ENCODE measurements at regions not wholly inside any gene's neighbourhood (a gene's known extent, or its start where the extent isn't known, plus 50 kb on each side); places are given as distances from the start of the nearest gene placed in this dataset.
A peak's percentile ranks its signal among the peaks of the same experiment; 100 is the strongest.

DNA sequence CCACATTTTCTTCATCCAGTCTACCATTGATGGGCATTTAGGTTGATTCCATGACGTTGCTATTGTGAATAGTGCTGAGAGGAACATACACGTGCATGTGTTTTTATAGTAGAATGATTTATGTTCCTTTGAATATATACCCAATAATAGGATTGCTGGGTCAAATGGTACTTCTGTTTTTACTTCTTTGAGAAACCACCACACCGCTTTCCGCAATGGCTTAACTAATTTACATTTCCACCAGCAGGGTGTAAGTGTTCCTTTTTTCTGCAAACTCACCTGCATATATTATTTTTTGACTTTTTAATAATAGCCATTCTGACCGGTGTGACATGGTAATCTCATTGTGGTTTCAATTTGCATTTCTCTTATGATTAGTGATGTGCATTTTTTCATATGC, 82.2 kb upstream of the RFX3 start:
- DNase-seq (ENCODE audit: low read depth), result no peak
- TF ChIP-seq, protein P1, sequence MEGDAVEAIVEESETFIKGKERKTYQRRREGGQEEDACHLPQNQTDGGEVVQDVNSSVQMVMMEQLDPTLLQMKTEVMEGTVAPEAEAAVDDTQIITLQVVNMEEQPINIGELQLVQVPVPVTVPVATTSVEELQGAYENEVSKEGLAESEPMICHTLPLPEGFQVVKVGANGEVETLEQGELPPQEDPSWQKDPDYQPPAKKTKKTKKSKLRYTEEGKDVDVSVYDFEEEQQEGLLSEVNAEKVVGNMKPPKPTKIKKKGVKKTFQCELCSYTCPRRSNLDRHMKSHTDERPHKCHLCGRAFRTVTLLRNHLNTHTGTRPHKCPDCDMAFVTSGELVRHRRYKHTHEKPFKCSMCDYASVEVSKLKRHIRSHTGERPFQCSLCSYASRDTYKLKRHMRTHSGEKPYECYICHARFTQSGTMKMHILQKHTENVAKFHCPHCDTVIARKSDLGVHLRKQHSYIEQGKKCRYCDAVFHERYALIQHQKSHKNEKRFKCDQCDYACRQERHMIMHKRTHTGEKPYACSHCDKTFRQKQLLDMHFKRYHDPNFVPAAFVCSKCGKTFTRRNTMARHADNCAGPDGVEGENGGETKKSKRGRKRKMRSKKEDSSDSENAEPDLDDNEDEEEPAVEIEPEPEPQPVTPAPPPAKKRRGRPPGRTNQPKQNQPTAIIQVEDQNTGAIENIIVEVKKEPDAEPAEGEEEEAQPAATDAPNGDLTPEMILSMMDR (IDR thresholded peaks at IDR 0.05; ENCODE audit: insufficient read depth, low read depth, low read length, missing control alignments), result no peak
- no peak overlapping the region for H3K4me3 ChIP-seq (ENCODE audit: low read length)

- TF ChIP-seq, protein P1 (IDR thresholded peaks at IDR 0.05; ENCODE audit: insufficient read depth, low read depth, low read length, missing control alignments), result no peak
- DNase-seq (ENCODE audit: low read depth), result no peak
- H3K4me3 ChIP-seq (ENCODE audit: low read length), result no peak overlapping the region
These were observed 74.9 kb upstream of the RFX3 start for GRCh38 chr9:3600672-3601071.

- DNase-seq (ENCODE audit: low read depth), result no peak
- no peak overlapping the region for H3K4me3 ChIP-seq (ENCODE audit: low read length)
- TF ChIP-seq, protein P1 (IDR thresholded peaks at IDR 0.05; ENCODE audit: insufficient read depth, low read depth, low read length, missing control alignments), result no peak
These were observed 72.0 kb upstream of the RFX3 start for GRCh38 chr9:3597792-3598191.

DNA sequence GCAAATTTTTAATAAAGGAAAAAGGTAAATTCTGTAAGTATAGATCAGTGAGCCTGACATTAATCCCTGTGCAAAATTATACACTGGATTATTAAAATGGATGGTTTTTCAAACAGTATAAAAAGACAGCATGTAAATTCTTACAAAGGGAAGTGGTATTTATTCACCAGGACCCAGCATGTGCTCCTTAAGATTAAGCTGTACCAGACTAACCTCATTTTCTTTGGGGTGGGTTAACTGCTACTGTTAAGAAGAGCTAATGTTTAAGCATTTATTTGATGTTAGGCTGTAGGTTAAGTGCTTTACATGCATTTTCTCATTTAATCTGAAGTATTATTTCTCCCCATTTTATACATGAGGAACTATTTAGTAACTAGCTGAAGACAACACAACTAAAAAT, 60.3 kb upstream of the RFX3 start:
- TF ChIP-seq, protein P1 (IDR thresholded peaks at IDR 0.05; ENCODE audit: insufficient read depth, low read depth, low read length, missing control alignments), result no peak
- no peak overlapping the region for H3K4me3 ChIP-seq (ENCODE audit: low read length)
- no peak for DNase-seq (ENCODE audit: low read depth)

GRCh38 chr9:3585606-3586005, 59.8 kb upstream of the RFX3 start:
- no peak for DNase-seq (ENCODE audit: low read depth)
- TF ChIP-seq, protein P1 (IDR thresholded peaks at IDR 0.05; ENCODE audit: insufficient read depth, low read depth, low read length, missing control alignments), result no peak

GRCh38 chr9:3578786-3579185, 53.0 kb upstream of the RFX3 start:
- H3K4me3 ChIP-seq (ENCODE audit: low read length), result no peak overlapping the region
- TF ChIP-seq, protein P1 (IDR thresholded peaks at IDR 0.05; ENCODE audit: insufficient read depth, low read depth, low read length, missing control alignments), result no peak
- peak; percentile 84 for DNase-seq (ENCODE audit: low read depth)

More at GRCh38 chr9:3585606-3586005, 59.8 kb upstream of the RFX3 start:
- no peak overlapping the region for H3K4me3 ChIP-seq (ENCODE audit: low read length)

- no peak for DNase-seq (ENCODE audit: low read depth)
- no peak overlapping the region for H3K4me3 ChIP-seq (ENCODE audit: low read length)
- TF ChIP-seq, protein P1 (IDR thresholded peaks at IDR 0.05; ENCODE audit: insufficient read depth, low read depth, low read length, missing control alignments), result no peak
These were observed 50.5 kb upstream of the RFX3 start for GRCh38 chr9:3576328-3576727.

Measured in epithelial cell of esophagus (primary cell).